D721Med (cell line): ENCODE measurements at regions not wholly inside any gene's neighbourhood (a gene's known extent, or its start where the extent isn't known, plus 50 kb on each side); places are given as distances from the start of the nearest gene placed in this dataset.

Experiments
- DNase-seq: peaks from one replicate; pipeline ENCODE4 v3.0.0; 2011; ENCODE audit warnings: low spot score; ENCODE audit not compliant: insufficient read length
- FAIRE-seq: peaks from 2 replicates; lab custom pipeline; 2011; peaks lifted over from hg19 to GRCh38; lab: Jason Lieb, UNC
- TF ChIP-seq, protein P1 (sequence below): IDR thresholded peaks from 2 replicates; pipeline ENCODE4 v1.5.1; 2012; ENCODE audit warnings: mild to moderate bottlenecking, control low read depth; ENCODE audit not compliant: insufficient read depth; ENCODE audit errors: missing control alignments

DNA sequence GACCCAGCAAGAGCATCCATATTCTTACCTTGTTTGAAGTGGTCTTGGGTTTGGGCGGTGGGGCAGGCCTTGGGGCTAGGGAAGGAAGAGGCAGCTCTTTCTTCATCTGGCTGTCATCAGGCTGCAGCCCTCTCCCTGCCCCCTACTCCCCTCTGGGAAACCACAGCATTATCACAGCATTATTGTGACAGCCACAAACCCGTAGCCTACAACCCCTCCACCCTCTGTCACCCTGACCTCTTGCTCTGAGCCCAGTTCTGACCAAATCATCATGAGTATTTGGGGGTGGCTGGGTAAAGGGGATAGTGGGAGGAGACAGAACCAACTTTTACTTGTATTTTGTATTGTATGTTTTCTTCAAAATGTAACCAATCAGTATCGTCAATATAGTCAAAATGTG lies 94.3 kb upstream of the ARRDC3 start:
- FAIRE-seq = no peak

GRCh38 chr5:91474201-91474600 lies 91.1 kb upstream of the ARRDC3 start:
- TF ChIP-seq, protein P1, sequence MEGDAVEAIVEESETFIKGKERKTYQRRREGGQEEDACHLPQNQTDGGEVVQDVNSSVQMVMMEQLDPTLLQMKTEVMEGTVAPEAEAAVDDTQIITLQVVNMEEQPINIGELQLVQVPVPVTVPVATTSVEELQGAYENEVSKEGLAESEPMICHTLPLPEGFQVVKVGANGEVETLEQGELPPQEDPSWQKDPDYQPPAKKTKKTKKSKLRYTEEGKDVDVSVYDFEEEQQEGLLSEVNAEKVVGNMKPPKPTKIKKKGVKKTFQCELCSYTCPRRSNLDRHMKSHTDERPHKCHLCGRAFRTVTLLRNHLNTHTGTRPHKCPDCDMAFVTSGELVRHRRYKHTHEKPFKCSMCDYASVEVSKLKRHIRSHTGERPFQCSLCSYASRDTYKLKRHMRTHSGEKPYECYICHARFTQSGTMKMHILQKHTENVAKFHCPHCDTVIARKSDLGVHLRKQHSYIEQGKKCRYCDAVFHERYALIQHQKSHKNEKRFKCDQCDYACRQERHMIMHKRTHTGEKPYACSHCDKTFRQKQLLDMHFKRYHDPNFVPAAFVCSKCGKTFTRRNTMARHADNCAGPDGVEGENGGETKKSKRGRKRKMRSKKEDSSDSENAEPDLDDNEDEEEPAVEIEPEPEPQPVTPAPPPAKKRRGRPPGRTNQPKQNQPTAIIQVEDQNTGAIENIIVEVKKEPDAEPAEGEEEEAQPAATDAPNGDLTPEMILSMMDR = no peak
- DNase-seq = no peak
- no peak for FAIRE-seq

More for the DNA sequence above, 94.3 kb upstream of the ARRDC3 start:
- TF ChIP-seq, protein P1 = no peak
- DNase-seq = no peak

DNA sequence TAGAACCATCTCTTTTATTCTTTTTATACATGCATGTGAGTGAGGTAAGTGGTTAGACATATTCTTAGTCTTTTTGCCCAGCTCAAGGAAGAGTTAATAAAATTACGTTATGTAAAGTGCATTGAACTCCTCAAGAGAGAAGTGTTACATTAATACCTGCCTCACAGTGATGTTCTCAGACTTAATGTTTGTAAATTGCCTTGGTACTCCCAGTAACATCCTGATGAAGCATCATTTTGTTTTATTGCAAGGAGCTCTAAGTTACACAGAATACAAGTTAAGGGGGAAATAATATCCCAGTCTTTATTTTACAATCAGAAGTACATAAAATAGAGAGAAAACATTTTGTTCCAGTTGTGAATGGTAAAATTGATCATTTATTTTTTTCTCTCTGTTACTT lies 89.5 kb upstream of the ARRDC3 start:
- FAIRE-seq (no peak), DNase-seq (no peak)
- TF ChIP-seq, protein P1 = no peak

GRCh38 chr5:91469517-91470165 lies 86.5 kb upstream of the ARRDC3 start:
- no peak for FAIRE-seq
- TF ChIP-seq, protein P1 = no peak
- no peak for DNase-seq

DNA sequence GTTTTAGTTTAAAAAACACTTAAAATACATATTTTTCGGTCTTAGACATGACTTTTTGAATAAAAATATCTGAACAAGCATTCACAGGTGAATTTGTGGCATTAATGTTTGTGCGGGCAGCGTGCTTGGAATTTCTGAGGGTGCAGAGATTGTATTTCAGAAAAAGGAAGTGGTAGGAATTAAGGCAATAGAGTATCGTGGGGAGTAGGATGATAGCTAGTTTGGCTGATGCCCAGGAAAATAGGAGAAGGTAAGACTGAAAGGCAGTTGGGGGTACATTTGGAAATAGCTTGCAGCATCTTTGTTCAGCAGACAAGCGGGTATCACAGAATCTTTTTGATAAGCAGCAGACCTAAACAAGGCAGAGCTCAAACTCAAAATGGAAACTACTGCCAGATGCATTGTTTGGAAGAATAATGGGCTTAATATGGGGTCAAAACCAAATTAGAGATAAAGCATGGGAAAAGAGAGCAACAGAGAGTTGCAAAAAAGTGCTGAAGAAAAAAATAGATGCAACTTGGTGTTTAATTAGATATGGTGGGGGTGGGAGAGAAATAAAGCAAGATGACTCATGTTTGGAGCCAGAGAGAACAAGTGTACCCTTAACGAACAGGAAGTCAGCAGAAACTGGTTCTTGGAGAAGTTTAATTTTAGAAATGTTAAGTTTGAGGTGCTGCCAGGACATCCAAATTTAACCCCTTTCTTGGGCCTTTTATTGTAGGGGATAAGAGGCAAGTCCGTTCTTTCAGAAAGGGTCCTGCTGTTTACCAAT lies 85.7 kb upstream of the ARRDC3 start:
- FAIRE-seq (no peak), DNase-seq (no peak)
- TF ChIP-seq, protein P1 = no peak

DNA sequence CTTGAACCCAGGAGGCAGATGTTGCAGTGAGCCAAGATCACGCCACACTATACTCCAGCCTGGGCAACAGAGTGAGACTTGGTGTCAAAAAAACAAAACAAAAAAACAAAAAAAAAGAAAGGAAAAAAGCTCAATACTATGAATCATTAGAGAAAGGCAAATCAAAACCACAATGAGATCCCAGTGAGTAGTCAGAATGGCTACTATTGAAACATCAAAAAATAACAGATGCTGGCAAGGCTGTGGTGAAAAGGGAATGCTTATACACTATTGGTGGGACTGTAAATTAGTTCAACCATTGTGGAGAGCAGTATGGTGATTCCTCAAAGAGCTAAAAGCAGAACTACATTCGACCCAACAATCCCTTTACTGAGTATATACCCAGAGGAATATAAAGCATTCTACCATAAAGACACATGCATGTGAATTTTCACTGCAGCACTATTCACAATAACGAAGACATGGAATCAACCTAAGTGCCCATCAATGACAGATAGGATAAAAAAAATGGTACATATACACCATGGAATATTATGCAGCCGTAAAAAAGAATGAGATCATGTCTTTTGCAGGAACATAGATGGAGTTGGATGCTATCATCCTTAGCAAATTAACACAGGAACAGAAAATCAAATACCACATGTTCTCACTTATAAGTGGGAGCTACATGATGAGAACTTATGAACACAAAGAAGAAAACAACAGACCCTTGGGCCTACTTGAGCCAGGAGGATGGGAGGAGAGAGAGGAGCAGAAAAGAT lies 81.9 kb upstream of the ARRDC3 start:
- TF ChIP-seq, protein P1 = no peak
- DNase-seq (no peak), FAIRE-seq (no peak)

DNA sequence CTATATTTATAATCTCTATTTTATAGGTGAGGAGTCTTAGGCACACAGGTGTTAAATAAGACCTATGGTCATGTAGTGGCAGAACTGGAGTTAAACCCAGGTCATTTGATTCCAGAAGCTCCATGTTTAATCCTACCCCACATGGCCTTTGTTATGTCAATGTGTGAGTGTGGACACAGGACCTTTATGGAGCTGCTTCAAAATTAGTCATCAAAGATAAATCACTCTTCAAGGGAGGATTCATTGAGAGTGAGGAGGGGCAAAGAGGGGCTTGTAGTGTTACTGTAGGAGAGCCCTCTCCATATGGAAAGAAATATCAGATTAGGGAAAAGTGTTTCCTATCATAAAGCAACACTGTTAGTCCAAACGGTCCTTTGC lies 74.6 kb upstream of the ARRDC3 start:
- DNase-seq (no peak), FAIRE-seq (no peak)
- TF ChIP-seq, protein P1 = no peak
